K562 (cell line): ENCODE measurements at regions not wholly inside any gene's neighbourhood (a gene's known extent, or its start where the extent isn't known, plus 50 kb on each side); places are given as distances from the start of the nearest gene placed in this dataset.

ENCODE experiments used
- ATAC-seq: fragments of 200-7000 bp; cut with Tn5 transposase; 3 replicates; pipeline ENCODE4 v1.9.1; 2020; ENCODE audit warnings: moderate library complexity
- BruUV-seq: library from RNA; stranded (reverse); fragments of 400-500 nt; replicated peaks from 2 replicates; lab custom pipeline; 2021; lab: Mats Ljungman, UMichigan
- CTCF ChIA-PET: fragments of 300-600 bp; formaldehyde crosslinking; extraction: SDS; loops from one replicate; lab custom pipeline; 2021; ENCODE audit warnings: low intra/inter-chr PET ratio; lab: Yijun Ruan, JAX
- POLR2A ChIA-PET: fragments of 300-600, 350-650 bp; sonication (Branson Sonifier 250); formaldehyde crosslinking; extraction: SDS; loops from one replicate; lab custom pipeline; 2021; ENCODE audit warnings: antibody characterized with exemption, inconsistent platforms; lab: Yijun Ruan, JAX
- DNase-seq, 4 experiments: peaks; one replicate each; pipeline versions ENCODE4 v3.0.0 to v3.0.0-alpha.2; 2011 to 2018; ENCODE audit warnings: low spot score in 3 of 4, mixed read lengths in 3 of 4; ENCODE audit errors: extremely low read depth in 1 of 4
- FAIRE-seq: peaks from 2 replicates; lab custom pipeline; 2011; peaks lifted over from hg19 to GRCh38; lab: Jason Lieb, UNC
- H2AFZ ChIP-seq: 2 replicates; pipeline ENCODE4 v1.6.0; 2011; ENCODE audit warnings: low read depth, low read length, control low read depth, inconsistent platforms
- H3K27ac ChIP-seq: fragments of 200-600 bp; 3 replicates; pipeline ENCODE4 v1.8.0; 2011; ENCODE audit warnings: low read depth, mild to moderate bottlenecking, control low read depth, inconsistent platforms, low read length, moderate library complexity, mixed read lengths; ENCODE audit errors: extremely low read depth
- H3K27me3 ChIP-seq, 2 experiments: fragments of 300-600 bp in 1 of 2; 2 replicates in 1 of 2; 3 replicates in 1 of 2; pipeline versions ENCODE4 v1.6.0 to v1.8.0; 2011; ENCODE audit warnings: inconsistent platforms in 2 of 2, low read length in 2 of 2, mild to moderate bottlenecking in 1 of 2, mixed read lengths in 1 of 2, moderate library complexity in 1 of 2; ENCODE audit not compliant: control insufficient read depth in 2 of 2, insufficient read depth in 2 of 2
- H3K36me3 ChIP-seq: fragments of 300-600 bp; 3 replicates; pipeline ENCODE4 v1.8.0; 2011; ENCODE audit warnings: mild to moderate bottlenecking, low read length, inconsistent platforms; ENCODE audit not compliant: control insufficient read depth, insufficient read depth
- H3K4me1 ChIP-seq, 2 experiments: fragments of 200-600 bp in 1 of 2; replicated peaks in 1 of 2; 2 replicates in 1 of 2; 3 replicates in 1 of 2; pipeline versions ENCODE4 v1.5.1 to v1.8.0; 2011; ENCODE audit warnings: inconsistent platforms in 2 of 2, low read length in 2 of 2, mild to moderate bottlenecking in 1 of 2, mixed read lengths in 1 of 2, moderate library complexity in 1 of 2; ENCODE audit not compliant: control insufficient read depth in 2 of 2, insufficient read depth in 2 of 2
- H3K4me2 ChIP-seq: 2 replicates; pipeline ENCODE4 v1.6.1; 2011; ENCODE audit warnings: low read length, control low read depth, inconsistent platforms, mixed read lengths; ENCODE audit not compliant: insufficient read depth
- H3K4me3 ChIP-seq: fragments of 200-600 bp; sonication (generic), shearing (Covaris generic); 2 replicates; pipeline ENCODE4 v1.5.1; 2016; ENCODE audit warnings: control low read depth, inconsistent platforms
- H3K79me2 ChIP-seq: fragments of 200-600 bp; 3 replicates; pipeline ENCODE4 v1.8.0; 2011; ENCODE audit warnings: low read length, inconsistent platforms; ENCODE audit not compliant: control insufficient read depth, insufficient read depth
- H3K9ac ChIP-seq, 2 experiments: 2 replicates each; pipeline versions ENCODE4 v1.6.0 to v1.6.1; 2011; ENCODE audit warnings: low read depth in 2 of 2, low read length in 2 of 2, control low read depth in 1 of 2, inconsistent platforms in 1 of 2, mild to moderate bottlenecking in 1 of 2, mixed read lengths in 1 of 2; ENCODE audit not compliant: insufficient read depth in 1 of 2
- H3K9me1 ChIP-seq: one replicate; pipeline ENCODE4 v1.6.0; 2011; ENCODE audit warnings: inconsistent platforms, mild to moderate bottlenecking, low read length, moderate library complexity; ENCODE audit not compliant: control insufficient read depth, insufficient read depth
- H3K9me3 ChIP-seq: replicated peaks from 2 replicates; pipeline ENCODE4 v1.5.1; 2011; ENCODE audit warnings: low read depth, low read length, inconsistent platforms; ENCODE audit not compliant: control insufficient read depth, insufficient read depth
- H4K20me1 ChIP-seq: replicated peaks from 2 replicates; pipeline ENCODE4 v1.6.1; 2011; ENCODE audit warnings: low read length, inconsistent platforms, mixed read lengths; ENCODE audit not compliant: control insufficient read depth, insufficient read depth
- KDM1A ChIP-seq, 2 experiments: fragments of 450-650 bp; IDR thresholded peaks; 2 replicates each; pipeline ENCODE4 v1.6.1; 2016; ENCODE audit warnings: mild to moderate bottlenecking in 2 of 2
- MBD1 ChIP-seq: fragments of 250-450 bp; sonication (Bioruptor Pico); IDR thresholded peaks from 2 replicates; pipeline ENCODE4 v1.8.0; 2022; ENCODE audit warnings: inconsistent platforms
- SMARCE1 ChIP-seq: fragments of 450-650 bp; IDR thresholded peaks from 2 replicates; pipeline ENCODE4 v1.7.1; 2016; ENCODE audit warnings: mild to moderate bottlenecking
- TAF15 ChIP-seq: fragments of 200-400 bp; formaldehyde crosslinking; IDR thresholded peaks from 2 replicates; pipeline ENCODE4 v1.6.1; 2017; ENCODE audit warnings: mild to moderate bottlenecking, low read depth, low read length, moderate library complexity
- ZBTB40 ChIP-seq, 2 experiments: fragments of 450-650 bp in 1 of 2; sonication (generic) in 1 of 2; formaldehyde crosslinking in 1 of 2; IDR thresholded peaks; 2 replicates each; pipeline versions ENCODE4 v1.7.1 to v1.9.0; 2016 to 2022; ENCODE audit warnings: inconsistent platforms in 1 of 2, mild to moderate bottlenecking in 1 of 2, missing genetic modification reagents in 1 of 2
- ZNF695 ChIP-seq: fragments of 450-650 bp; formaldehyde crosslinking; IDR thresholded peaks from 2 replicates; pipeline ENCODE4 v1.4.0; 2020; ENCODE audit warnings: mild to moderate bottlenecking, moderate library complexity
- WGBS: fragments of 100-300 bp; shearing (Covaris generic); methylation state at CpG from one replicate; pipeline ENCODE4 v1.1.6; 2016; ENCODE audit warnings: low coverage, mixed read lengths; ENCODE audit not compliant: insufficient coverage; ENCODE audit errors: missing lambda C conversion rate; 5-methylcytosine and 5-hydroxymethylcytosine counted together
- in situ Hi-C: fragments of 300-500 bp; cut with MboI; formaldehyde crosslinking; loops from 4 replicates; pipeline ENCODE4 v1.15.0; 2018; ENCODE audit warnings: inconsistent platforms, mixed read lengths
- intact Hi-C: fragments of 100-400 bp; cut with micrococcal nuclease; formaldehyde crosslinking; loops from 2 replicates; pipeline ENCODE4 v1.14.2; 2022

GRCh38 chr18:44028109-44028508, 652.6 kb upstream of the SETBP1 start:
- WGBS = 0% methylated on average over 1 of the region's 1 CpG
- Histone ChIP-seq H3K4me1 (no peaks in the 10 kb centered on the region), H3K36me3 (no peaks in the 10 kb centered on the region), H3K79me2 (no peaks in the 10 kb centered on the region), H3K9me3 (no peaks in the 10 kb centered on the region), H3K27me3 (no peaks in the 10 kb centered on the region), H3K9ac (no peak overlapping the region), H3K4me2 (no peak overlapping the region), H4K20me1 (no peaks in the 10 kb centered on the region), H2AFZ (no peak overlapping the region), H3K4me3 (no peak overlapping the region), H3K9me1 (no peaks in the 10 kb centered on the region), H3K27ac (no peak overlapping the region)
- ATAC-seq (no peak), DNase-seq (no peak), FAIRE-seq (no peak)
- TF ChIP-seq SMARCE1 (no peak), KDM1A (IDR thresholded peaks at IDR 0.05) (no peak), TAF15 (no peak), ZNF695 (CRISPR knock-in tag) (no peak)
- in situ Hi-C loops = no loop called here
- CTCF ChIA-PET = no interaction called here
- intact Hi-C loops = no loop called here
- no TSS peak for BruUV-seq
- POLR2A ChIA-PET = no interaction called here

- no peak for ATAC-seq
- in situ Hi-C loops (no loop called here), intact Hi-C loops (no loop called here)
- Histone ChIP-seq H3K4me2 (no peak overlapping the region), H3K27me3 (no peaks in the 10 kb centered on the region), H3K4me3 (no peak overlapping the region), H3K4me1 (no peaks in the 10 kb centered on the region), H4K20me1 (no peaks in the 10 kb centered on the region), H3K9ac (no peak overlapping the region), H3K9me3 (no peaks in the 10 kb centered on the region), H3K27ac (no peak overlapping the region), H3K36me3 (no peaks in the 10 kb centered on the region), H3K9me1 (no peaks in the 10 kb centered on the region), H2AFZ (no peak overlapping the region), H3K79me2 (no peaks in the 10 kb centered on the region)
- WGBS = 0% methylated on average over 2 of the region's 2 CpGs
- FAIRE-seq = no peak
- no peak for DNase-seq
- BruUV-seq = no TSS peak
- CTCF ChIA-PET = no interaction called here
- POLR2A ChIA-PET = no interaction called here
- TF ChIP-seq MBD1 (CRISPR knock-in tag) = no peak
- no peak for TF ChIP-seq ZBTB40 (IDR thresholded peaks at IDR 0.05)
- TF ChIP-seq ZBTB40 (CRISPR knock-in tag; IDR thresholded peaks at IDR 0.05) = no peak
Measured at GRCh38 chr18:44031063-44031462, 649.6 kb upstream of the SETBP1 start.
